Fibroblast of skin of right biceps (primary cell): ENCODE measurements at regions not wholly inside any gene's neighbourhood (a gene's known extent, or its start where the extent isn't known, plus 50 kb on each side); places are given as distances from the start of the nearest gene placed in this dataset.

Experiments used
- DNase-seq: peaks from one replicate; pipeline ENCODE4 v3.0.0-alpha.2; 2013

GRCh38 chr4:73929278-73929677 lies 52.5 kb downstream of the PF4 start:
- no peak for DNase-seq

DNA sequence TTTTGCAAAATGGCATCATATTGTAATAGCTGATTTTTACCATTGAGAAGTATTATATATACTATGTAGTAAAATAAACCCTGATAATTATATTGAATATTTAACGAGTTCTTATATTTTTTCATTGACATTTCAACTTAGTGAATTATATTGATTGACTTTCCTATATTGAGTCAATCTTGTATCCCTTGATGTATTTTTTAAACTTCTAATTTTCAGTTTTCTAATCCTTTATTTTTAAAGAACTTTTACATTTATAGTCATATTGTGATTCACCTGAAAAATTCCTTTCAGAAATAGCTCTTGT lies 54.4 kb downstream of the CXCL1 start:
- DNase-seq, result no peak

GRCh38 chr4:73922766-73923630 lies 53.8 kb downstream of the CXCL1 start:
- DNase-seq, result peak; percentile 61

DNA sequence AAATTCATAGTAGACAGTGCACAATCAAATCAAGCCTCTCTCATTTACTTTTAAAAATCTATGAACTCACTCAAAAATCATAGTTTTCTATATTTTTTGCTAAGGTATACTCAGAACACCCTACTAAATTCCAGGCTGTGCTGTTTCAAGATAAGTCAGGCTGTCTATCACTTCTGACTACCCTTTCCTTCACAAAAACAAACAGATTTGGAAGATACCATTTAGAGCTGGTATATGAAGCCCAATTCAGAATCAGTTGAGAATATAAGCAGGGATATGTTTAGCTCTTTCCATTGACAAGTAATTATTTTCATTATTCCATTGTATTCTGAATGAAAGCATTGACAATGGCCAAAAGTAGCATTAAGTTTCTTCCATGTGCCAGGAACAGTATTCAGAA lies 53.1 kb downstream of the CXCL1 start:
- no peak for DNase-seq
